Glomerular visceral epithelial cell (primary cell): ENCODE measurements at regions not wholly inside any gene's neighbourhood (a gene's known extent, or its start where the extent isn't known, plus 50 kb on each side); places are given as distances from the start of the nearest gene placed in this dataset.

Experiments used
- DNase-seq: peaks from one replicate; pipeline ENCODE4 v3.0.0-alpha.2; 2016; ENCODE audit errors: extremely low spot score

- DNase-seq: no peak
Observed at GRCh38 chr1:29498126-29499103, 262.1 kb downstream of the PTPRU start.

DNA sequence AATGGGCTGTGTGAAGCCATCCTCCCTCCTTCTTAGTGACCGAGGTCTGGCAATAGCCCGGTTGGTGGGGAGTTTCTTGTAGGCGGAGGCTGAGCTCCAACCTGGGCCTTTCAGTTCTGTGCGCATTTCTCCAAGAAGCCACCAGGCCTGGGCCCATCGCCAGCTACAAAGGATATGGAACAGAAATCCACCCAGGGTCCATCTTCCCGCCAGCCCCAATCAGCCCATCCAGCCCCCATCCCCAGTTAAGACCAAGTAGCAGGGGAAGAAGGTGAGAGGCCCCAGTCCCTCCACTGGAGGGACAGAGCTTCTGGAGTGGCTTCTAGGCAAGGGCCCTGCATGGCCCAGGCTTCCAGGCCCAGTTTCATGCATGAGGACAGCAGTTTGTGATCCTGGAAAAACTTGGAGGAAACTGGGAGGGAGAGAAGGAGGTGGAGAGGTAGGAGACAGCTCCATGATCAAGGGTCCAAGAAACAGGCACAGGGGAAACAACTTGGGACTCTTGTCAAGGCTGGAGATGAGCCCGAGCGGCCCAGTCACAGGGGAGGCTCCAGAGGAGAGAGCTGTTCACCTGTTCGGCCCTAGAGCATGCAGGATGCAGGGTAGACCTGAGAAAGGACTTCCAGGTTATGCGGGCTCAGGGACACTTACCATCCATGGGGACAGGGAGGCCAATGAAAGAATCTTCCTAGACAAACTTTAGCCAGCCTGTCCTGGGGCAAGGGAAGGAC, 261.2 kb downstream of the PTPRU start:
- DNase-seq: no peak

DNA sequence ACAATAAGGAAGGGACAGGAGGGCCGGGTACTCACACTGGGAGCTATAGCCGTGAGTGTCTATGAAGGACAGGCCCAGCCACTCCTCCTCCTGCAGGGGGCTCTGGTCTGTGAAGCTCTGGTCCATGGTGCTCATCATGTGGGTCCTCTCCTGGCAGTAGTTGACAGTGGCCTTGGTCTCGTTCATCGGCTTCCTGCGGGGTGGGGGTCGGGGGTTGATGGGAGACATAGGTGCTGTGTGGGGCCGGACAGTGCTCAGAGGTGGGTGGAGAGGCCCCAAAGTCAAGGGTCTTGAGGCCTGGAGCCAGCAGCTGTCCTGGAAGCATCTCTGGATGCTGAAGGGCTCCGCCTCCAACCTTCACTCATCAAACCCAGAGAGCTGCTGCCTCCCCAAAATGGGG, 260.4 kb downstream of the PTPRU start:
- no peak for DNase-seq

DNA sequence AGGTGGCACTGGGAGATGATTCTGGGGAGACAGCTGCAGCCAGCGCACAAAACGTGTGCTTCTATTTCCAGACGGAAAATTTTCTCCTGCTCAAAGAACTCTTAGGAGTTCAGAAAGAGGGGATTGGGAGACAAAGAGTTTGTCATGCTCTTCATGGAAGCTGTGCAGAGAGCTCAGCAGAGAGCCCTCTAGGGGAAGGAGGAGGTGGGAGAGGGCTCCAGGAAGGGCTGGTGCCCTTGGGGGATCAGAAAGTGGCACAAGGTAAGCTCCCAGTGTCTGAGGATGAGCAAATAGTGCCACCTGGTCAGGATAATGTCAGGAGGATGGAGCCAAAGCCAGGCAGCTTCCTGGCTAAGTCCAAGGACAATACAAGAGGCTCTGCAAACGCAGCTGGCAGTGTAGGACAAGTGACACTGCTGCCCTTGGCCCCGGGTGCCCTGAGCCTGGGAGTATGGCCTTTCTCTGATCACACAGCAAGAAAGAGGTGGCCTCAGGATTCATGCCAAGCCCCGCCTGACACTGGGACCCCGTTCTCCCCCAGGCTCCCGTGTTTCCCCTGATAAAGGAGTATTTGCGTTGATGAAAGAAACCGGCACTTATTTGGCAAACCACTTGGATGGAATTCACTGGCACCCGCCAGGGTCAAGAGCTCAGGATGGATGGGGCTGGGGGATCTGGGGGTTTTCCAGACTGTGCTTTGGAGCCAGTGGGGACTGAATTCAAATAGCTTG, 254.0 kb downstream of the PTPRU start:
- DNase-seq: no peak

GRCh38 chr1:29489471-29489870, 253.1 kb downstream of the PTPRU start:
- DNase-seq: no peak

- DNase-seq: no peak
Observed at GRCh38 chr1:29488794-29489311, 252.5 kb downstream of the PTPRU start.

- no peak for DNase-seq
Observed at GRCh38 chr1:29488086-29488793, 251.9 kb downstream of the PTPRU start.

- DNase-seq: no peak
Observed at GRCh38 chr1:29487291-29487690, 251.0 kb downstream of the PTPRU start.

GRCh38 chr1:29485096-29485925, 249.0 kb downstream of the PTPRU start:
- no peak for DNase-seq

DNA sequence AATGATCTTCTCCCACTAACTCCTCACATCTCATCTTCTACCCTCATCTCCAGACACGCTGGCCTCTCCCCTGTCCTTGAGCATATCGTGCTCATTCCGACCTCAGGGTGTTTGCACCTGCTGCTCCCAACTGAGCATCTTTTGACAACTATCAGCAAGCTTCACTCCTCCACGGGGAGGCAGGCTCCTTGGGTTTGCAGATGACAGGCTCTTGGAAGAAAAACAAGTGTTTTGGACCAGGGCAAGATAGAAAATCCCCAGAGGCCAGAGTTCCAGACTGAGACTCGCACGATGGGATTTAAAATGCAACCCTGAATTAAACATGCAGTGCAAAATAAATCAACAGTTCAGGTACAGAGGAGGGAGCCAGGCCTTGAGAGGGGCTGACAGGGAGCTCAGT, 246.7 kb downstream of the PTPRU start:
- no peak for DNase-seq

GRCh38 chr1:29482064-29482463, 245.7 kb downstream of the PTPRU start:
- DNase-seq: no peak

DNA sequence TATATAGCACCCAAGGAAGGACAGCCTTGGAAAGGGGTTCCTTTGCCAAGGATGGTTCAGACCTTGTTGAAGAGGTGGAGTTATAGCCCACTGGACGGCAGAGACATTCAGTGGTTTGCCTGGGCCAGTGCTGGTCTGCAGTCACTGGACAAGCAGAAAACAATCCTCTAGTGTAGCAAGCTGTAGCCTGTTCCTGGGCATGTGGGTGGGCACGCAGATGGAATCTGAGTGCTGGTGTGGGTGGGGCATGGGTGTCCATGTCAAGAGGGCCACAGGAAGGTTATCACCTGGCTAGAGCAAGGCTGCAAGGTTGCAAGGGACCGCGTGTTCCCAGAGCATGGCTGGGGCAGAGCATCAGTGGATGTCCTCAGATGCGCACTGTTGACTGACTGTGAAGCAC, 244.7 kb downstream of the PTPRU start:
- DNase-seq: no peak

- DNase-seq: no peak
Observed at GRCh38 chr1:29478879-29479278, 242.6 kb downstream of the PTPRU start.

DNA sequence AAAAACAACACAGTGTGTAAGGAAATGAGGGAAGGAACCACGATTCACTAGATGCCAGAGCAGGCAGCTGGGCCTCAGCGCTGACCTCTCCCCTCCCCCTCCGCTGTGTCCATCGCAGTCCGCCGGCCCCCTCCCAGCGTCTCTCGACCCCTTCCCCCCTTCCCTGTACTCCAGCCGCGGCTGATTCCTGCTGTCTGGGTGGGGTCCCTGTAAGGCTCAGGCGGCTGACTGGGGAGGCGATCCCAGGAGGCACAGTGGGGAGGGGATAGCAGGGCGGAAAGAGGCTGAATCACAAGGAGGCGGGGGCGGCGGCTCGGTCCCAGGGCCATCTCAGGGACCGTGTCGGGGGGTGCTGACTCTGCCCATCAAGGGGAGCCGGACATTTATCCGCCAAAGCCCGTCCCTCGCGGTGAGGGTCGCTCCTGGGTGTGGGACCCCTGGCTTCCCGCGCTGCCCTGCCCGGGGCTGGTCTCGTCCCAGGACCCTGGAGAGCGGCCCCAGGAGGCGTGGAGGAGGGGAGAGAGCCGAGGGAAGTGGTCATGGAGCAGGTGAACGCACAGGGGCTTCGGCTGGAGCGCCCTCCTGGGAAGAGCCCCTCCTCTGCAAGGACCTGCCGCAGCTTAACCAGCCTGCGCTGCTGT, 241.9 kb downstream of the PTPRU start:
- no peak for DNase-seq

GRCh38 chr1:29475326-29475725, 239.0 kb downstream of the PTPRU start:
- no peak for DNase-seq

DNA sequence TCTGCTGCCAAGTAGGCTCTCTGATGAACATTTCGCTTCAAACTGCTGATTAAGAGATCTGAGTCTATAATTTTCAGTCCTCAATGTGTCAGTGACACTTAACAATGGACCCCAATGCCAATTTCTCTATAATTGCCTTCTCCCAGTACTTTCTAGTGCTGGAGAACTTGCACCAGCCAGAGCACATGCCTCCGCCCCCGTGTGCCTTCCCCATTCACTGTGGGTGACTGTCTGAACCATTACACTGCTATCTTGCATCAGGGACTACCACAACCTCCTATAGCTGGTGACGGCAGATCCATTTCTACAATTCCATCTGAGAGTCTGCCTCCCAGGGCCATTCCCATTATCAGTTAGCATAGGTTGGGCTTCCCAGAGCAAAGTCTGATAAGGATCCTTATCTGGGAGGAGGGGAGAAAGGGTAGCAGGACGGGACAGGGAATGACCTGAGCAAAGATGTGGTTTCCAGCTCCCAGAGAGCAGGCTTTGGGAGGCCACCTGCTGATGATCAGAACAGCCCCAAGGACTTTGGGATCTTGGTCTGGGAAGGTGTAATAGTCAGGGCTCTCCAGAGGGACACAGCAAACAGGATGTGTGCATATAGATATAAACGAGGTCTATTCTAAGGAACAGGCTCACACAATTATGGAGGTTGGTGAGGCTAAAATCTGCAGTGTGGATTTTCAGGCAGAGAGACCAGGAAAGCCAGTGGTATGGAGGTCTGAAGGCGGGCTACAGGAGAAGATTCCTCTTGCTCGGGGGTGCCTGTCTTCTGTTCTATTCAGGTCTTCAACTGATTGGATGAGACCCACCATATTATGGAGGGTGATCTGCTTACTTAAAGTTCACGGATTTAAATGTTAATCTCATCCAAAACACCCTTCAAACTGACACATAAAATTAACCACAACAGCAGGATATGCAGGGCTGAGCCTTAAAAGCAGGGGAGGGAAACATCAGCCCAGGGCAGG, 238.2 kb downstream of the PTPRU start:
- DNase-seq: no peak

DNA sequence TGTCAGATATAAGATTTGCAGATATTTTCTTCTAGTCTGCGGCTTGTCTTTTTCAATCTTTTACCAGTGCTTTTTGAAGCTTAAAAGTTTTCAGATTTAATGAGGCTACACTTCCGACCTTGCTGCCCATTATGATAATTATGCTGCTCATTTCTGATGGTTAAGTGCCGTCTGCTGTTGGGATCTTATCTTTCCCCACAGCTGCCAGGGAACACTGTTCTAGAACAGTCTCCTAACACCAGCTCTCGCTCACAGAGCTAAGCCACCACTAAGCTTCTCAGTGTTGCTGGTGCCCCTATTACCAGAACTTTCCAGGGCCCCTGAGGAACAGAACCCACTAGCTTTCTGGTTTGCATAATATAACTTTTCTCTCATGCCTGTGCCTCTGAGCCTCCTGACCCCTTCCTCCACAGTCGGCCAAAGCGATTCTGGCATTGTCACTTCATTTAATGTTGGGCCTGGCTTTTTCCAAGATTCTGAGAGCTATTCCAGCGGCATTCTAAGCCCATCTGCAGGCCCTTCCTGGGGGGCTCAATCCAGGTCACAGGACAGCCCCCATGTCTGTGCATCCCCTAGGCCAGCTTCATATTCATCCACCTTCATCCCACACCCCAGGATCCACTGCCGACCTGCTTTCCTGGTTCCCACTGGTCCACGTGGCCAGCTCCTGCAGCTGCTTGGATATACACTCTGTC, 237.0 kb downstream of the PTPRU start:
- DNase-seq: no peak
